ENCODE measurements at regions not wholly inside any gene's neighbourhood (a gene's known extent, or its start where the extent isn't known, plus 50 kb on each side); places are given as distances from the start of the nearest gene placed in this dataset.
"Not testable (repeated sequence)": the region's sequence is repeated elsewhere in the genome, so short reads cannot be mapped to it uniquely, and the experiment has no call there.

DNA sequence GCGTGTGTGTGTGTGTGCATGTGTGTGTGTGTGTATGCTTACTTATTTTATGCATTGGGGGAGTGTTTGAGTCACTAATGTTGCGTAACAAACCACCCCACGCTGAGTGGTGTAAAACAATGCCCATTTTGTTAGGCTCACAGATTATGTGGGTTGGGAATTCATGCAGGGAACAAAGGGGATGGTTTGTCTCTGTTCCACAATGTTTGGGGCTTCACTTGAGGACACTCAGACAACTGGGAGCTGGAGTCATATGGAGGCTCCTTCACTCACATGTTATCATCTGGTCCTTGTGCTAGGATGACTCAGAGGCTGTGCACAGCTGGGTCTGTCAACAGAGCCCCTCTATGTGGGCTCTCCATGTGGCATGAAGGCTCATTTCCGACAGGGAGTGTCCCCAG is 51.3 kb upstream of the LARGE1 start:
- H3K4me1 Mint-ChIP-seq, result no peaks in the 10 kb centered on the region
- no peak overlapping the region for H3K27ac Mint-ChIP-seq
- no peaks in the 10 kb centered on the region for H3K9me3 Mint-ChIP-seq
- no peaks in the 10 kb centered on the region for H3K27me3 Mint-ChIP-seq
- no peak for DNase-seq
- ChIA-PET POLR2A (no interaction called here), CTCF (no interaction called here)
- no peaks in the 10 kb centered on the region for H3K36me3 Mint-ChIP-seq (ENCODE audit: low read depth)
- H3K4me3 Mint-ChIP-seq, result no peak overlapping the region

DNA sequence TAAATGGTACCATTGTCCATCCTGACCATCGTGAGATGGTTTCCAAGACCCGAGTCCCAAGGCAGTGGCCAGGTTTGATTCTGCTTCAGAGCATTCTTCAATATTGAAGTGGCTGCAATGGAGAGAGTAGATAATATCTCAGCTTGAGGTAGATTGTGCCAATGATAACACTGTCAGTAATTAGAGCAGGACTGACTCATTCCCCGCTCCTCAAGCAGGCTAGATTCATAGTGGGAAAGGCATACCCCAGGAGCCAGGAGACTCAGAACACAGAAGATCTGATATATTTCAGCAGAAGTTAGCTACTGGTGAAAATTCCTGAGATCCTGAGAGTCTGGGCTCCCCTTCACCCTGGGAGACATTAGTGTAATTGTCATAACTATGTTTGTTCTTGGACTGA is 55.6 kb upstream of the LARGE1 start:
- ChIA-PET CTCF (no interaction called here), POLR2A (no interaction called here)
- no peak overlapping the region for H3K4me3 Mint-ChIP-seq
- no peak overlapping the region for H3K27ac Mint-ChIP-seq
- no peaks in the 10 kb centered on the region for H3K27me3 Mint-ChIP-seq
- H3K4me1 Mint-ChIP-seq, result no peaks in the 10 kb centered on the region
- no peak for DNase-seq
- no peaks in the 10 kb centered on the region for H3K36me3 Mint-ChIP-seq (ENCODE audit: low read depth)
- no peaks in the 10 kb centered on the region for H3K9me3 Mint-ChIP-seq

DNA sequence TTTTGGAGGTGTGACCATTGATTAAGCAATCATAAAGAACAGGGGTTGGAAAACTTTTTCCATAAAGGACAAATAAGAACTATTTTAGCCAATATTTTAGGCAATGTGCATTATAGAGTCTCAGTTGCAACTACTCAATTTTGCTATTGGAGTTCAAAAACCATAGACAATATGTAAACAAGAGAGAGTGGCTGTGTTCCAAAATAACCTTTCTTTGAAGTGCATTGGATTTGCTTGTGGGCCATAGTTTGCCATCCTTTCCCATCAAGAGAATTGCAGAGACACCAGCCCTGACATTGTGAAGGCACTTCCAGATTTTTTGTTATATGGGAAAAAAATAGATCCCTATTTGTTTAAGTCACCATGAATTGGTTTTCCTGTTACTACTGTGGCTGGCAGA is 63.3 kb upstream of the LARGE1 start:
- H3K9me3 Mint-ChIP-seq, result no peaks in the 10 kb centered on the region
- no peak overlapping the region for H3K27ac Mint-ChIP-seq
- no peaks in the 10 kb centered on the region for H3K36me3 Mint-ChIP-seq (ENCODE audit: low read depth)
- H3K4me3 Mint-ChIP-seq, result no peak overlapping the region
- POLR2A ChIA-PET, result no interaction called here
- CTCF ChIA-PET, result no interaction called here
- H3K4me1 Mint-ChIP-seq, result no peaks in the 10 kb centered on the region
- DNase-seq, result no peak
- H3K27me3 Mint-ChIP-seq, result no peaks in the 10 kb centered on the region

DNA sequence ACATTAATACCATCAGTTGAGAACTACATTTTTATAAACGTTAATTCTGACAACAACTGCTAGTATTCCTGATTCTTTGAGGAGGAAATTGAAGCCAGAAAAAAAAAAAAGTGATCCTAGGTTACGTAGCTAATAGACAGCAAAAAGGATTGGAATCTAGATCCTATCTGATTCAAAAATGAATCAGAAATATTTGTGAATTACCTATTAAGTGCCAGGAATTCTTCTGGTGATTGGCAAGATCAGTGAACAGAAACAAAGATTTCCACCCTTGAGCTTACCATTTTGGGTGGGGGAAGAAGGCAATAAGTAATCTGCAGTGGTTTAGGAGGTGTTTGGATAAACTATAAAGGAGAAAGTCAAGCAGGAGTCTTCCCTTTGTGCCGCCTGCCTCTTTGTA is 63.9 kb upstream of the LARGE1 start:
- no peaks in the 10 kb centered on the region for H3K9me3 Mint-ChIP-seq
- H3K27me3 Mint-ChIP-seq, result no peaks in the 10 kb centered on the region
- CTCF ChIA-PET, result interaction anchor here (0.6 kb wide), 1 partner anchor 771 kb away, joined by 4 read pairs; no protein-coding TSS in a partner anchor
- POLR2A ChIA-PET, result no interaction called here
- H3K27ac Mint-ChIP-seq, result no peak overlapping the region
- no peaks in the 10 kb centered on the region for H3K4me1 Mint-ChIP-seq
- H3K4me3 Mint-ChIP-seq, result no peak overlapping the region
- DNase-seq, result no peak
- H3K36me3 Mint-ChIP-seq (ENCODE audit: low read depth), result no peaks in the 10 kb centered on the region

DNA sequence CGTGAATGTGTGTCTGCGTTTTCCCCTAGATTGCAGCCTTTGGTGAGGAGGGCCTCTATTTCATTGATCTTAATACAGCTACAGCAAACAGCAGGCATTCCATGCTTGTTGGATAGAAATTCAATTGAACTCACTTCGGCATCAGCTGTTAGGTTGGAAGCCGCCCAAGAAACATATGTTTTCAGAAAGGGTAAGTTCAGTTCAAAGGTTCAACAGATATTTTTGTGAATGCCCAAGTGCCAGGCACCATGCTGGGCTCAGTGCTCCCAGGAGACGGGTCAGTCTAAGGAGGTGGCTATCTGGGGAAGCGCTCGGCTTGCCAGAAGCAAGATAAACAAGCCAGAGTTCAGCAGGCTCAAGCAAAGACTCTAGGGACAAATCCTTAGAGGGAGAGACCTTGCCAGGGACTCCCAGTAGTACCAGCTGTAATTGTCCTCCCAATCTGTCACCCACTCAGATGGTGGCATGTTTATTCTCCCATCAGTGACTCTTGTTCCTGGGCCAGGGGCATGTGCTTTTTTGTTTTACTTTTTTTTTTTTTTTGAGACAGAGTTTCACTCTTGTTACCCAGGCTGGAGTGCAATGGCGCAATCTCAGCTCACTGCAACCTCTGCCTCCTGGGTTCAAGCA is 64.5 kb upstream of the LARGE1 start:
- no peaks in the 10 kb centered on the region for H3K36me3 Mint-ChIP-seq (ENCODE audit: low read depth)
- no peaks in the 10 kb centered on the region for H3K9me3 Mint-ChIP-seq
- no peak overlapping the region for H3K27ac Mint-ChIP-seq
- POLR2A ChIA-PET, result no interaction called here
- H3K4me1 Mint-ChIP-seq, result no peaks in the 10 kb centered on the region
- CTCF ChIA-PET, result interaction anchor here (0.6 kb wide), 1 partner anchor 772 kb away, joined by 4 read pairs; no protein-coding TSS in a partner anchor
- H3K4me3 Mint-ChIP-seq, result no peak overlapping the region
- H3K27me3 Mint-ChIP-seq, result no peaks in the 10 kb centered on the region
- DNase-seq, result no peak

DNA sequence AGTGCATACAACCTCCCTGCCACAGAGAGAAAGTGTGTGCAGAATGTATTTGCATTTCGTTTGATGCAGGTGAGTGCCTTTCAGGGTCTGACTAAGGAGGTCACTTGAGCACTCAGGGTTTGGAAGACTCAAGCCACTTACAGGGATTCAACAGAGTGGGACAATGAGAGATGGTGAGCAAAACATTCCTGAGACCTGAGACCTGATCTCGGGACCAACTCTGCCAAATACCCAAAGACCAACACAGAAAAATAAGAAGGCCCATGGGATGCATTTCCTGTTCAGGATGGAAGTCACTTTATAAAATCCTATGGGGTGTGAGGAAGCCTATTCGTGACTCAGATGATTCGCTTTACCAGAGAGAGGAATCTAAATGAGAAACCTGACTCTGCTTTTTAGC is 65.2 kb upstream of the LARGE1 start:
- H3K36me3 Mint-ChIP-seq (ENCODE audit: low read depth), result no peaks in the 10 kb centered on the region
- ChIA-PET CTCF (no interaction called here), POLR2A (no interaction called here)
- H3K9me3 Mint-ChIP-seq, result no peaks in the 10 kb centered on the region
- no peak overlapping the region for H3K27ac Mint-ChIP-seq
- DNase-seq, result no peak
- H3K4me1 Mint-ChIP-seq, result no peaks in the 10 kb centered on the region
- H3K27me3 Mint-ChIP-seq, result no peaks in the 10 kb centered on the region
- H3K4me3 Mint-ChIP-seq, result no peak overlapping the region

DNA sequence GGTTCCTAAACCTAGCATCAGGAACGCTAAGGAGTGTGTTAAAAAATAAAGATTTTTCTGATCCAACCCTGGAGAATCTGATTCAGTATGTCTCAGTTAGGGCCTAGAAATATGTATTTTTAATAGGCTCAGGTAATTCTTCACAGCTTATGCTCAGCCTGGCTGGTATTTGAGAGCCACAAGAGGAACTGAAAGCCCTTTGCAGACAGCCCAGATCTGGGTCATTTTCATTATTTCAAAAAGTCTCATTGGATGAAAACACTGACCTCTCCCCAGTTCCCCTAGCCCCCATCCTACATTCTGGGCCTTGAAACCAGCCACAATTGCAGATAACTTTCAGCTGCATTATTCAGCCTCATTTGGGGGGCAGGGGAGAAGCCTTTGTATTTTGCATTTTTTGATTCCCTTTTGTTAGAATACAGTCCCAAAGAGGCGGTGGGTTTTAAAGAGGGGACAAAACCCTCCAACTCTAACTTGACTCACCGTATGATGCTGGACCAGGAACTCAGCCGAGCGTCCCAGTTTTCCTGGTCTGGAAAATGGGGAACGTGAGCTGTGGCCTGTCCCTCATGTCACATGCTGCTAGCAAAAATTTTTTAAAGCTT is 66.0 kb upstream of the LARGE1 start:
- Mint-ChIP-seq H3K27ac (no peak overlapping the region), H3K4me1 (no peaks in the 10 kb centered on the region), H3K27me3 (no peaks in the 10 kb centered on the region), H3K4me3 (no peak overlapping the region), H3K36me3 (ENCODE audit: low read depth) (no peaks in the 10 kb centered on the region), H3K9me3 (no peaks in the 10 kb centered on the region)
- DNase-seq, result no peak
- ChIA-PET CTCF (no interaction called here), POLR2A (no interaction called here)

DNA sequence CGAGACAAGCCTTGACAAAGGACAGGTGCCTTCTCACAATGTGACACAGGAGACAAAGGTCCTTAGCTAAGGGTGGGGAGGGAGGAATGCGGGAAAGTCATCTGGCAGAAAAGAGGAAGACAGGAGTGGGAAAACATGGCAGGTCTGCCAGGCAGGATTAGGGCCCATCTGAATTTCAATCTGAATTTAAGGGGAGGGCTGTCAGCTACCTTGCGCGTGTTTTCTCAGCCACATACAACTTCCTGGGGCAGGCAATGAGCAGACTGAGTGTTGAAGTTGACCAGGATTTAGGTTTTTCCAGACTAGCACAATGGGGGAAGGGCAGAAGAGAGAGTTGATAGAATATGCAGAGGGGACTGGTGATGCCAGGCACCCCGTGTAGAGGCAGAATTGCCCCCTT is 66.7 kb upstream of the LARGE1 start:
- ChIA-PET POLR2A (no interaction called here), CTCF (no interaction called here)
- Mint-ChIP-seq H3K27ac (no peak overlapping the region), H3K4me3 (no peak overlapping the region), H3K4me1 (no peaks in the 10 kb centered on the region), H3K27me3 (no peaks in the 10 kb centered on the region), H3K36me3 (ENCODE audit: low read depth) (no peaks in the 10 kb centered on the region), H3K9me3 (no peaks in the 10 kb centered on the region)
- no peak for DNase-seq

DNA sequence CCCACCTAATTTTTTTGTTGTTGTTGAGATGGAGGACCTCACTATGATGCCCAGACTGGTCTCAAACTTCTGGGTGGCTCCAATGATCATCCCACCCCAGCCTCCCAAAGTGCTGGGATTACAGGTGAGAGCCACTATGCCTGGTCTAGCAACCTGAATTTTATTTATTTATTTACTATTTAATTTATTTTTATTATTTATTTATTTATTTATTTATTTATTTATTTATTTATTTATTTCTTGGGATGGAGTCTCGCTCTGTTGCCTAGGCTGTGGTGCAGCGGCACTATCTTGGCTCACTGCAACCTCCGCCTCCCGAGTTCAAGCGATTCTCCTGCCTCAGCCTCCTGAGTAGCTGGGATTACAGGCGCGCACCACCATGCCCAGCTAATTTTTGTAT is 69.0 kb upstream of the LARGE1 start:
- POLR2A ChIA-PET, H3K4me1 Mint-ChIP-seq: not testable (repeated sequence)

DNA sequence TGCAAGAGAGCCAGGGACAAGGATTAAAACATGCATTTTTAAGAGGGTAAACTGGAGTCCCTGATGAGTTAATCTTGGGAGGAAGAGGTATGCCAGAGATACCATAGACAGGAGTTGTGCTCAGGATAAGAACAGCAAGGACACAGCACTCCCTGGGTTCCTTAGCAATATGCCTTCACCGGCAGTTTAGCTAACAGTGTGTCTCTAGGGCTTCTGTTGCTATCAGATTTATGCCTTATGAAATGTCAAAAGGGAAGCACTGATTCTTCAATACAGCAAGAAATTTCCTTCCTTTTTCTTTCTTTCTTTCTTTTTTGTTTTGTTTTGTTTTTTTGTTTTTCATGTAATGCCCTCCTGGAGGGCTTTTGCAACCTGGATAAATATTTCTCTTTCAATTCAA is 71.3 kb upstream of the LARGE1 start:
- H3K9me3 Mint-ChIP-seq, result peaks cover 3% of the 10 kb centered on the region
- H3K27ac Mint-ChIP-seq, result no peak overlapping the region
- H3K4me1 Mint-ChIP-seq, result no peaks in the 10 kb centered on the region
- ChIA-PET CTCF (no interaction called here), POLR2A (no interaction called here)
- H3K36me3 Mint-ChIP-seq (ENCODE audit: low read depth), result no peaks in the 10 kb centered on the region
- H3K27me3 Mint-ChIP-seq, result no peaks in the 10 kb centered on the region
- no peak for DNase-seq
- no peak overlapping the region for H3K4me3 Mint-ChIP-seq

More for the DNA sequence above, 69.0 kb upstream of the LARGE1 start:
- H3K4me3 Mint-ChIP-seq; H3K36me3 Mint-ChIP-seq (ENCODE audit: low read depth); H3K27ac Mint-ChIP-seq; DNase-seq; CTCF ChIA-PET; H3K27me3 Mint-ChIP-seq; H3K9me3 Mint-ChIP-seq: not testable (repeated sequence)

DNA sequence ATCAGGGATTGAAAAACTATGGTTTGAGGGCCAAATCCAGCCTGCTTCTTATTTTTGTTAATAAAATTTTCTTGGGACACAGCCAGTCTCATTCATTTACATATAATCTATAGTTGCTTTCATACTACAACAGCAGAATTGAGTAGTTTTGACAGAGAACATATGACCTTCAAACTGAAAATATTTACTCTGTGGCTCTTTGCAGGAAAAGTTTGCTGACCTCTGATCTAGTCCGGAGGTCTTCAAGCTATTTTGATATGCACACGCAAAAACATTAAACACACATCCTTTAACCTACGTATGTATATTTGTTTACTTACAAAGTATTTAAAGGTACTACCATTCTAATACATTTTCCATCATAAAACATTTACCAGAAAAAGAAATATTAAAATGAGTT is 76.5 kb upstream of the LARGE1 start:
- POLR2A ChIA-PET, result no interaction called here

DNA sequence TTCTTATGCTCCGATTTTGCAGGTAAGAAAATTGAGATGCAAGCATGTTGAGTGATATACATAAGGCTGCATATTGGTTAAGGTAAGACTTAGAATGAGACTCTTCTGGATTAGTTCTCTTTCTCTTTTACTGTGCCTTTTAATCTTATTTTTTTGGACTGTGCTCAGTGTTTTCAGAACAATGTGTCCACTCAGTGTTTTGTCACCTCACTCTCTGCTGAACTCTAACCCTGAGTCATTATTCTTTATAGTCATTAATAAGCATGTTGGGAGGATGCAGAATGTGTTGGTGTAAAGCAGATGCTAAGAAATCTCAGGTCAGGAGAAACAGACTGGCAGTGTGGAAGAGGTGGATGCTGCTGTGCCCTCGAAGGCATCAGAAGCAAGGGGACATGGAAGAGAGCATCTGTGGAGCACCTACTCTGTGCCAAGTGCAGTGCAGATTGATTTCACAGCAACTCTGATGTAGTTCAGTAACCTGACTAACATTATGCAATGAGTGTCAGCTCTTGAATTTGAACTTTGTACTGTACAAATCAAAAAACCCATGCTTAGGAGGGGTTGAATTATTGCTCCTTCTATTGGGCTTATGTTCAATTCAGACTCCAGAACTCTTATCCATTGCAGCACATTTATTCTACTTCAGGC is 80.7 kb upstream of the LARGE1 start:
- Mint-ChIP-seq H3K27me3 (no peaks in the 10 kb centered on the region), H3K27ac (no peak overlapping the region), H3K4me3 (no peak overlapping the region), H3K9me3 (peaks cover 14% of the 10 kb centered on the region), H3K4me1 (no peaks in the 10 kb centered on the region), H3K36me3 (ENCODE audit: low read depth) (no peaks in the 10 kb centered on the region)
- POLR2A ChIA-PET, result no interaction called here
- CTCF ChIA-PET, result no interaction called here
- no peak for DNase-seq

More for the DNA sequence above, 76.5 kb upstream of the LARGE1 start:
- DNase-seq, result no peak
- H3K9me3 Mint-ChIP-seq, result peaks cover 7% of the 10 kb centered on the region
- no peak overlapping the region for H3K4me3 Mint-ChIP-seq
- no peak overlapping the region for H3K27ac Mint-ChIP-seq
- H3K36me3 Mint-ChIP-seq (ENCODE audit: low read depth), result no peaks in the 10 kb centered on the region
- H3K4me1 Mint-ChIP-seq, result no peaks in the 10 kb centered on the region
- CTCF ChIA-PET, result no interaction called here
- no peaks in the 10 kb centered on the region for H3K27me3 Mint-ChIP-seq

DNA sequence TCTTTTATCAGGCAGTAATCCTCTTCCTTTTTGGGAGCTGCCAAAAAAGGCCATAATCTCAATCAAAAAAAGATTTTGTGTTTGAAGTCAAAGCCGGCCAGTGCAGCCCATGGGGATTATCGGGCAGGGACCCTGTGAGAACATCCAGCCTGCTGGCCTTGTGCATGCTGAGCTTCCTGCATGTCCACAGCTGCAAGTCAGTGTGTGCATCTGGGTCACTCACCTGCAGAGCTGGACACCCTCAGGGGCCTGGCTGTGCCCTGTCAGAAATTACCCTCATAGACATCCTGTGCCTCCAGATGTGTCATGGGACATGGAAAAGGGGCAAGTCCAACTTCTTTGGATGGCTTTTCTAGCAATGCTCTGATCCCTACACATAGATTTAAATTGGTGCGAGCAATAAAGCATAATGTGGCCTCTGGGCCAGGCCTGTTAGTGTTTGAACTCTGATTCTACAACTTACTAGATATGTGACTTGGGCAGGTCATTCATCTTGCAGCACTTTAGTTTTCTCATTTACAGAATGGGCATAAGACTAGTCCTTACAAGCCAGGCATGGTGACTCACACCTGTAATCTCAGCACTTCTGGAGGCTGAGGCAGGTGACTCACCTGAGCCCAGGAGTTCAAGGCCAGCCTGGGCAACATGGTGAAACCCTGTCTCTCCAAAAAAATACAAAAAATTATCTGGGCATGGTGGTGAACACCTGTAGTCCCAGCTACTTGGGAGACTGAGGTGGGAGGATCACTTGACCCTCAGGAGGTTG is 81.6 kb upstream of the LARGE1 start:
- POLR2A ChIA-PET, result no interaction called here
- no peak for DNase-seq
- no peaks in the 10 kb centered on the region for H3K36me3 Mint-ChIP-seq (ENCODE audit: low read depth)
- H3K27ac Mint-ChIP-seq, result no peak overlapping the region
- no peak overlapping the region for H3K4me3 Mint-ChIP-seq
- H3K4me1 Mint-ChIP-seq, result no peaks in the 10 kb centered on the region
- no peaks in the 10 kb centered on the region for H3K27me3 Mint-ChIP-seq
- H3K9me3 Mint-ChIP-seq, result peaks cover 14% of the 10 kb centered on the region
- CTCF ChIA-PET, result no interaction called here

All from activated CD4-positive, alpha-beta T cell treated with anti-CD3 and anti-CD28 coated beads, Interleukin-2, amount 10 ng/mL, durations not matched to agents 7 days and 5 days (primary cell).